ENCODE measurements at regions not wholly inside any gene's neighbourhood (a gene's known extent, or its start where the extent isn't known, plus 50 kb on each side); places are given as distances from the start of the nearest gene placed in this dataset.

GRCh38 chr21:23890652-23891051 is 1716.6 kb downstream of the MRPL39 start:
- no peak for TF ChIP-seq GATA2 (IDR thresholded peaks at IDR 0.05; ENCODE audit: low read depth, low read length)
- TF ChIP-seq GATA3 (IDR thresholded peaks at IDR 0.05; ENCODE audit: low read depth, low read length) = no peak
